Endothelial cell of umbilical vein (primary cell): ENCODE measurements at regions not wholly inside any gene's neighbourhood (a gene's known extent, or its start where the extent isn't known, plus 50 kb on each side); places are given as distances from the start of the nearest gene placed in this dataset.

Experiments used
- BruUV-seq: library from RNA; stranded (reverse); fragments of 400-500 nt; replicated peaks from 2 replicates; lab custom pipeline; 2021; lab: Mats Ljungman, UMichigan
- CTCF ChIA-PET: fragments of 300-600, 350-600 bp; sonication (Branson Sonifier 250); formaldehyde crosslinking; loops from one replicate; lab custom pipeline; 2021; ENCODE audit warnings: antibody characterized with exemption, inconsistent platforms; lab: Charles Lee
- POLR2A ChIA-PET: fragments of 300-600, 350-600 bp; sonication (Branson Sonifier 250); formaldehyde crosslinking; loops from one replicate; lab custom pipeline; 2021; ENCODE audit warnings: antibody characterized with exemption, inconsistent platforms; lab: Charles Lee
- DNase-seq: peaks from one replicate; pipeline ENCODE4 v3.0.0-alpha.2; 2011; ENCODE audit warnings: low read depth, low spot score
- FAIRE-seq: peaks from 2 replicates; lab custom pipeline; 2011; peaks lifted over from hg19 to GRCh38; lab: Jason Lieb, UNC
- H2AFZ ChIP-seq: 2 replicates; pipeline ENCODE4 v1.6.0; 2012; ENCODE audit warnings: low read depth, low read length, control low read depth, inconsistent platforms
- H3K27ac ChIP-seq: 2 replicates; pipeline ENCODE4 v1.5.1; 2011; ENCODE audit warnings: low read depth, mild to moderate bottlenecking, control low read depth, low read length, moderate library complexity; ENCODE audit not compliant: insufficient read depth
- H3K27me3 ChIP-seq, 2 experiments: 2 replicates each; pipeline versions ENCODE4 v1.6.0 to v1.6.1; 2011; ENCODE audit warnings: low read length in 2 of 2, mixed read lengths in 1 of 2; ENCODE audit not compliant: control insufficient read depth in 2 of 2, insufficient read depth in 2 of 2
- H3K36me3 ChIP-seq, 2 experiments: 2 replicates in 1 of 2; 3 replicates in 1 of 2; pipeline ENCODE4 v1.5.1; 2011; ENCODE audit warnings: low read length in 2 of 2, mild to moderate bottlenecking in 1 of 2, moderate library complexity in 1 of 2; ENCODE audit not compliant: control insufficient read depth in 2 of 2, insufficient read depth in 2 of 2; ENCODE audit errors: extremely low read depth in 1 of 2
- H3K4me1 ChIP-seq: 3 replicates; pipeline ENCODE4 v1.5.1; 2011; ENCODE audit warnings: mild to moderate bottlenecking, low read length; ENCODE audit not compliant: control insufficient read depth, insufficient read depth; ENCODE audit errors: extremely low read depth
- H3K4me2 ChIP-seq: 2 replicates; pipeline ENCODE4 v1.6.1; 2011; ENCODE audit warnings: low read length, control low read depth, mixed read lengths; ENCODE audit not compliant: insufficient read depth
- H3K4me3 ChIP-seq, 3 experiments: fragments of 200-600 bp in 1 of 3; sonication (generic), shearing (Covaris generic) in 1 of 3; replicated peaks in 1 of 3; 2 replicates each; pipeline ENCODE4 v1.5.1; 2011 to 2016; ENCODE audit warnings: control low read depth in 3 of 3, low read length in 3 of 3, mild to moderate bottlenecking in 2 of 3, inconsistent platforms in 1 of 3, low read depth in 1 of 3, moderate library complexity in 1 of 3; ENCODE audit not compliant: insufficient read depth in 1 of 3
- H3K79me2 ChIP-seq: 2 replicates; pipeline ENCODE4 v1.6.0; 2012; ENCODE audit warnings: low read length, inconsistent platforms; ENCODE audit not compliant: control insufficient read depth, insufficient read depth
- H3K9ac ChIP-seq: replicated peaks from 2 replicates; pipeline ENCODE3; 2011; ENCODE audit warnings: low read length, control low read depth; ENCODE audit not compliant: insufficient read depth; ENCODE audit errors: extremely low read depth
- H3K9me1 ChIP-seq: replicated peaks from 3 replicates; pipeline ENCODE4 v1.6.0; 2011; ENCODE audit warnings: mild to moderate bottlenecking, low read length; ENCODE audit not compliant: control insufficient read depth, insufficient read depth; ENCODE audit errors: extremely low read depth
- H3K9me3 ChIP-seq: replicated peaks from 2 replicates; pipeline ENCODE4 v1.5.1; 2012; ENCODE audit warnings: low read length, inconsistent platforms; ENCODE audit not compliant: control insufficient read depth, insufficient read depth
- H4K20me1 ChIP-seq: replicated peaks from 2 replicates; pipeline ENCODE3; 2011; ENCODE audit warnings: mild to moderate bottlenecking, low read length; ENCODE audit not compliant: control insufficient read depth, insufficient read depth; ENCODE audit errors: extremely low read depth
- EZH2 ChIP-seq: IDR thresholded peaks from 2 replicates; pipeline ENCODE4 v1.6.1; 2012; ENCODE audit warnings: borderline replicate concordance, low read depth, mild to moderate bottlenecking, moderate library complexity, low read length, inconsistent platforms; ENCODE audit not compliant: severe bottlenecking
- FOS ChIP-seq: IDR thresholded peaks from 2 replicates; pipeline ENCODE4 v1.6.1; 2011; ENCODE audit warnings: mild to moderate bottlenecking, low read length, moderate library complexity, borderline replicate concordance; ENCODE audit not compliant: insufficient read depth
- GATA2 ChIP-seq: IDR thresholded peaks from 2 replicates; pipeline ENCODE4 v1.7.0; 2011; ENCODE audit warnings: low read depth, mild to moderate bottlenecking, moderate library complexity, mixed read lengths, low read length; ENCODE audit not compliant: insufficient read length, insufficient read depth
- JUN ChIP-seq: IDR thresholded peaks from 2 replicates; pipeline ENCODE4 v1.6.1; 2011; ENCODE audit warnings: borderline replicate concordance, low read depth; ENCODE audit not compliant: insufficient read length, insufficient read depth
- MAX ChIP-seq: IDR thresholded peaks from 2 replicates; pipeline ENCODE4 v1.6.1; 2011; ENCODE audit not compliant: insufficient read depth, insufficient read length
- MYC ChIP-seq: IDR thresholded peaks from one replicate; pipeline ENCODE4 v1.6.1; 2011; ENCODE audit warnings: mild to moderate bottlenecking, low read depth, low read length
- POLR2A ChIP-seq: IDR thresholded peaks from 2 replicates; pipeline ENCODE4 v1.6.1; 2012; ENCODE audit warnings: low read depth, mild to moderate bottlenecking, control low read depth, low read length
- POLR2AphosphoS5 ChIP-seq: IDR thresholded peaks from 2 replicates; pipeline ENCODE4 v1.6.1; 2012; ENCODE audit warnings: low read depth, mild to moderate bottlenecking, control low read depth, low read length, moderate library complexity; ENCODE audit not compliant: insufficient read depth
- dilution Hi-C: fragments of 300-500 bp; cut with MboI; formaldehyde crosslinking; loops from one replicate; pipeline ENCODE4 v1.15.0; 2019; ENCODE audit warnings: low sequenced_read_pairs; ENCODE audit not compliant: extremely low pct_ligation_motif_present
- intact Hi-C: fragments of 100-400 bp; cut with micrococcal nuclease; formaldehyde crosslinking; loops from one replicate; pipeline ENCODE4 v1.10.0; 2022
- TF ChIP-seq, protein P1 (sequence below), 2 donors: IDR thresholded peaks; 1 replicate in 1 of 2; 2 replicates in 1 of 2; pipeline ENCODE4 v1.5.1; 2011; ENCODE audit warnings: low read length in 2 of 2, mild to moderate bottlenecking in 2 of 2, moderate library complexity in 2 of 2, control low read depth in 1 of 2, inconsistent platforms in 1 of 2, low read depth in 1 of 2; ENCODE audit not compliant: insufficient read depth in 1 of 2; ENCODE audit errors: extremely low read depth in 1 of 2

- POLR2A ChIA-PET: no interaction called here
- Histone ChIP-seq H3K4me2 (no peak overlapping the region), H3K9me1 (no peaks in the 10 kb centered on the region), H3K4me3 (no peak overlapping the region), H3K9me3 (no peaks in the 10 kb centered on the region), H3K27ac (no peak overlapping the region), H2AFZ (no peak overlapping the region), H4K20me1 (no peaks in the 10 kb centered on the region), H3K36me3 (no peaks in the 10 kb centered on the region), H3K4me1 (no peaks in the 10 kb centered on the region), H3K79me2 (no peaks in the 10 kb centered on the region), H3K27me3 (no peaks in the 10 kb centered on the region), H3K9ac (no peak overlapping the region)
- intact Hi-C loops (no loop called here), dilution Hi-C loops (no loop called here)
- BruUV-seq: no TSS peak
- CTCF ChIA-PET: no interaction called here
- TF ChIP-seq EZH2 (no peak), GATA2 (no peak), MAX (no peak), FOS (no peak), POLR2AphosphoS5 (no peak), MYC (no peak), JUN (no peak), POLR2A (no peak)
- TF ChIP-seq, protein P1, sequence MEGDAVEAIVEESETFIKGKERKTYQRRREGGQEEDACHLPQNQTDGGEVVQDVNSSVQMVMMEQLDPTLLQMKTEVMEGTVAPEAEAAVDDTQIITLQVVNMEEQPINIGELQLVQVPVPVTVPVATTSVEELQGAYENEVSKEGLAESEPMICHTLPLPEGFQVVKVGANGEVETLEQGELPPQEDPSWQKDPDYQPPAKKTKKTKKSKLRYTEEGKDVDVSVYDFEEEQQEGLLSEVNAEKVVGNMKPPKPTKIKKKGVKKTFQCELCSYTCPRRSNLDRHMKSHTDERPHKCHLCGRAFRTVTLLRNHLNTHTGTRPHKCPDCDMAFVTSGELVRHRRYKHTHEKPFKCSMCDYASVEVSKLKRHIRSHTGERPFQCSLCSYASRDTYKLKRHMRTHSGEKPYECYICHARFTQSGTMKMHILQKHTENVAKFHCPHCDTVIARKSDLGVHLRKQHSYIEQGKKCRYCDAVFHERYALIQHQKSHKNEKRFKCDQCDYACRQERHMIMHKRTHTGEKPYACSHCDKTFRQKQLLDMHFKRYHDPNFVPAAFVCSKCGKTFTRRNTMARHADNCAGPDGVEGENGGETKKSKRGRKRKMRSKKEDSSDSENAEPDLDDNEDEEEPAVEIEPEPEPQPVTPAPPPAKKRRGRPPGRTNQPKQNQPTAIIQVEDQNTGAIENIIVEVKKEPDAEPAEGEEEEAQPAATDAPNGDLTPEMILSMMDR (IDR thresholded peaks at IDR 0.05; ENCODE audit: extremely low read depth in 1 of 2, insufficient read depth in 1 of 2, low read depth in 1 of 2, low read length in 2 of 2): no peak
- FAIRE-seq: no peak
- DNase-seq: no peak
Measured at GRCh38 chr1:192726820-192727504, 81.9 kb upstream of the RGS2 start.
